GM21367 (cell line): ENCODE measurements at regions not wholly inside any gene's neighbourhood (a gene's known extent, or its start where the extent isn't known, plus 50 kb on each side); places are given as distances from the start of the nearest gene placed in this dataset.
"Not testable (repeated sequence)": the region's sequence is repeated elsewhere in the genome, so short reads cannot be mapped to it uniquely, and the experiment has no call there.

ENCODE experiments used
- ATAC-seq: cut with Tn5 transposase; IDR thresholded peaks from one replicate; pipeline ENCODE4 v1.9.1; 2021; ENCODE audit not compliant: unreplicated experiment

- ATAC-seq = no peak
These were observed 51.4 kb downstream of the SLC41A2 start for GRCh38 chr12:104906695-104907094.

- not testable (repeated sequence) for ATAC-seq
These were observed 52.6 kb downstream of the SLC41A2 start for GRCh38 chr12:104905446-104905845.

GRCh38 chr12:104903648-104904423, 54.3 kb downstream of the SLC41A2 start:
- ATAC-seq = no peak

DNA sequence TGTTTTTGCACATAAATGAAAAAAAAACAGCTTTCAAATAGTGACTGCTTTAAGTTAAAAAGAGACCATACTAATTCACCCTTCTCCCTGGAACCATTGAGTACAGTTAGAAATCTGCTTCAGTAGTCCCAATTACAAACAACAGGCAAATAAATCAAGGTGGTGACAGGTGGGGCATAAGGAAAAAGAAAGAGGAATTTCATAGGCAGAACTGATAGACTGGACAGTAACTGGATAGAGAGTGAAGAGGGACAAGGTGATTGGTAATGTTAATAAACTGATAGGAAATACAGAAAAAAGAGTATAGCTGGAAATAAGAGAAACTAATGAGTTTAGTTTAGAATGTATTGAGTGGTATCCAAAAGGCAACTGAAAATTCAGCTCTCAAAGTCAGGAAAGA, 56.0 kb downstream of the SLC41A2 start:
- no peak for ATAC-seq

DNA sequence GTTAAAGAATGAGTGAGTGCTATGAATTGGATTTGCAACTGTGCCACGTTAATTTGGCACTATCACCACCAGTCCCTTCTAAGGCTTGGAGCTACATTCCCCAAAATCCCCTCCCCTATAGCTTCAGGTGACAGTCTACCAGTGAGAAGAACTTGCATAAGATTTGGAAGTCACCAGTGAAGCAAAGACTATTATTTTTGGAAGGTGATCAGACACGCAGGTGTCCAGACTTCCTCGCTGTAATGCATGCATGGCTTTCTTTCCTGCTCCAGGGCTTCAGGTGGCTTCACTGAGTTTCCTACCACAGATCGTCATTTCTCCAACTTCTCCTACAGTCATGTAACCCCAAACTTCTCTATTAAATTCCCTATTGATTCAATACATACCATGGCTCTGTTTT, 61.4 kb downstream of the SLC41A2 start:
- no peak for ATAC-seq

GRCh38 chr12:104896146-104896545, 61.9 kb downstream of the SLC41A2 start:
- ATAC-seq = no peak

GRCh38 chr12:104895415-104895814, 62.7 kb downstream of the SLC41A2 start:
- ATAC-seq = no peak

GRCh38 chr12:104890476-104891096, 67.5 kb downstream of the SLC41A2 start:
- ATAC-seq = no peak

- ATAC-seq = no peak
These were observed 68.4 kb downstream of the SLC41A2 start for GRCh38 chr12:104889735-104890134.

- ATAC-seq = no peak
These were observed 69.2 kb downstream of the SLC41A2 start for GRCh38 chr12:104888892-104889291.

DNA sequence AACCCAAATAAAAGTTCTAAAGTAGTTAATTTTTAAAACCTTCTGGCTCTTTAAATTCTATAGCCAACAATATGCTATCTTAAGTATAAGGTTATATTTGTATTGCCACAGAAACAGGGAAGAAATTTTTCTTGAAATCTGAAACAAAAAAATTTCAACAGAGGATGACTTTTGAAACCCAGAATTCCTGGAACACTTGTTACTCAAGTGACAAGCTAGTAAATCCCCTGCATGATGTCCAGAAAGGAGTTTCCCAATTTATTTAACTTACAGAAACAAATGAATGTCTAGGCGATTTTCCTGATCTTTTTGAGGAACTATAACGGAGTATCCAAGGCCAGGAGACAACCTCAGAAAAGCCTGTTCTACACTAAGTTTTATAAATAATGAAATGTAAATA, 69.6 kb downstream of the SLC41A2 start:
- no peak for ATAC-seq

GRCh38 chr12:104887452-104887851, 70.6 kb downstream of the SLC41A2 start:
- ATAC-seq = no peak

GRCh38 chr12:104886418-104887401, 71.4 kb downstream of the SLC41A2 start:
- no peak for ATAC-seq

- not testable (repeated sequence) for ATAC-seq
These were observed 79.2 kb downstream of the SLC41A2 start for GRCh38 chr12:104878858-104879257.

GRCh38 chr12:104877103-104877705, 80.9 kb downstream of the SLC41A2 start:
- ATAC-seq = no peak

DNA sequence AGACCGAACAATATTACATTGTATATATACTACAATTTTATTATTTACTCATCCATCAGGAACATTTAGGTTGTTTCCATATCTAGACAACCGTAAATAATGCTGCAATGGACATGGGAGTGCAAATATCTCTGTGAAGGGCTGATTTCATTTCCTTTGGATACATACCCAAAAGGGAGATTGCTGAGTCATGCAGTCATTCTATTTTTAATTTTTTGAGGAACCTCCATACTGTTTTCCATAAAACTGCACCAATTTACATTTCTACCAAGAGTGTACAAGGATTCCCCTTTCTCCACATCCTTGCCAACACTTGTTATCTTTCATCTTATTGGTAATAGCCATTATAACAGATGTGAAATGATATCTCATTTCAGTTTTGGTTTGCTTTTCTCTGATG, 84.7 kb downstream of the SLC41A2 start:
- no peak for ATAC-seq

- ATAC-seq = peak; percentile 58
These were observed 87.3 kb downstream of the SLC41A2 start for GRCh38 chr12:104870797-104871196.

GRCh38 chr12:104866291-104866690, 91.8 kb downstream of the SLC41A2 start:
- no peak for ATAC-seq

- ATAC-seq = no peak
These were observed 93.0 kb downstream of the SLC41A2 start for GRCh38 chr12:104865080-104865479.

DNA sequence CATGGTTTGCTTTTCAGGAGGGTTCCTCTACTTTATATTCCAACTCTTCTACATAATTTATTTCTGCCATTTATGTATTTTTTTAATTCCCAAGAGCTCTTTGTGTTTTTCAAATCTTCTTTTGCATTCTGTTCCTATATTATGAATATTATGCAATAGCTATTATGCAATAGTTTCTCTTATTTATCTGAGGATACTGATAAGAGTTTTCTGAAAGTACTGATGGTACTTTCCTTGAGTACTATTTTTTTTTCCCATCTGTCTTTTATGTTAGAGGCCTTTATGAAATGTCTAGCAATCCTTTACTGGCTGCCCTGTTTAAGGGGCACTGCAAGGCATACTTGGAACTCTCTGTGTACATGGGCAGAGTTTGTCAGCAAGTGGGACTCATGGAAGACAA, 93.4 kb downstream of the SLC41A2 start:
- no peak for ATAC-seq
